ENCODE measurements at regions not wholly inside any gene's neighbourhood (a gene's known extent, or its start where the extent isn't known, plus 50 kb on each side); places are given as distances from the start of the nearest gene placed in this dataset.

DNA sequence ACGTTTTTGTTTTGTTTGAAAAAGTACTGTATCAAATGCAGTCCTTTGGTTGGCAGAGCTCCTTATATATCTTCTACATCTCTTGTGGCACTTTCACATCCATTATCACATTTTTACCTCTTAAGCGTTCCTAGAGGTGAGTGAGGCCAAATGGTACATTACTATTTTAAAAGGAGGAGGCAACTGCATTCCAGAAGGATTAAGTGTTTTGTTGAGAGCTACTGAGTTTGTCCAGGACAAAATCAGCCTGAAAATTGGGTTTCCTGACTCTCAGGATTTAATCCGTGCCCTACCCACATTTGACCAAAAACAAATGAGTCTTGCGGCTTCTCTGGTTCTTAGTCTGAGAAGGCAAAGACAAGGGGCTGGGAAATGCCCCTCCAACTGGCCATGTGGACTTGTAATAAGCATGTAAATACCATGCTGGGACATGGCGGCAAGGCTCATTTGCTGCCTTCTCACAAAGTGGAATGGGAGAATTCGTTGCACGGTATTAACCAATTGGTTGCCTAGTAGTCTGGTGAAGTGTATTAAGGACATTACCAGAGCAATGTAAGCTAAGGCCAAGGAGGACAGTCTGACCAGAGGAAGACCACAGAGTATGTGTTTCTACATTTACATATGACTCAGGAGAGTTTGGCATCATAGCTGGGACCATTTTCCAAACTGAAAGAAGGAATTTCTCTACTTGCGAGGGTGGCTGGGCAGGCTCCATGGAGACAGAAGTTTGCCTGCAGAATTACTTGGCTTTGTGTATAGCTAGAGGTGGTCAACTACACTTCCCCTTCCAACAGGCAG lies 175.8 kb upstream of the PLXNC1 start:
- 86 to 93% (median 90%) methylated on average over 8 of the region's 8 CpGs for WGBS, 4 donors
- no peaks in the 10 kb centered on the region for H3K27me3 ChIP-seq
- H3K4me1 ChIP-seq (replicated peaks in 1 of 2), result no peaks in the 10 kb centered on the region
- H3K36me3 ChIP-seq (replicated peaks in 1 of 2), result no peaks in the 10 kb centered on the region
- H3K27ac ChIP-seq, result no peak overlapping the region
- H3K9me3 ChIP-seq (replicated peaks in 1 of 3), result no peaks in the 10 kb centered on the region
- H3K4me3 ChIP-seq, result no peak overlapping the region
- DNase-seq, result no peak
- TF ChIP-seq POLR2A (IDR thresholded peaks at IDR 0.05), result no peak
- TF ChIP-seq, protein P1, sequence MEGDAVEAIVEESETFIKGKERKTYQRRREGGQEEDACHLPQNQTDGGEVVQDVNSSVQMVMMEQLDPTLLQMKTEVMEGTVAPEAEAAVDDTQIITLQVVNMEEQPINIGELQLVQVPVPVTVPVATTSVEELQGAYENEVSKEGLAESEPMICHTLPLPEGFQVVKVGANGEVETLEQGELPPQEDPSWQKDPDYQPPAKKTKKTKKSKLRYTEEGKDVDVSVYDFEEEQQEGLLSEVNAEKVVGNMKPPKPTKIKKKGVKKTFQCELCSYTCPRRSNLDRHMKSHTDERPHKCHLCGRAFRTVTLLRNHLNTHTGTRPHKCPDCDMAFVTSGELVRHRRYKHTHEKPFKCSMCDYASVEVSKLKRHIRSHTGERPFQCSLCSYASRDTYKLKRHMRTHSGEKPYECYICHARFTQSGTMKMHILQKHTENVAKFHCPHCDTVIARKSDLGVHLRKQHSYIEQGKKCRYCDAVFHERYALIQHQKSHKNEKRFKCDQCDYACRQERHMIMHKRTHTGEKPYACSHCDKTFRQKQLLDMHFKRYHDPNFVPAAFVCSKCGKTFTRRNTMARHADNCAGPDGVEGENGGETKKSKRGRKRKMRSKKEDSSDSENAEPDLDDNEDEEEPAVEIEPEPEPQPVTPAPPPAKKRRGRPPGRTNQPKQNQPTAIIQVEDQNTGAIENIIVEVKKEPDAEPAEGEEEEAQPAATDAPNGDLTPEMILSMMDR (IDR thresholded peaks at IDR 0.05), result no peak
- intact Hi-C loops (cut with DNase I), result no loop called here

DNA sequence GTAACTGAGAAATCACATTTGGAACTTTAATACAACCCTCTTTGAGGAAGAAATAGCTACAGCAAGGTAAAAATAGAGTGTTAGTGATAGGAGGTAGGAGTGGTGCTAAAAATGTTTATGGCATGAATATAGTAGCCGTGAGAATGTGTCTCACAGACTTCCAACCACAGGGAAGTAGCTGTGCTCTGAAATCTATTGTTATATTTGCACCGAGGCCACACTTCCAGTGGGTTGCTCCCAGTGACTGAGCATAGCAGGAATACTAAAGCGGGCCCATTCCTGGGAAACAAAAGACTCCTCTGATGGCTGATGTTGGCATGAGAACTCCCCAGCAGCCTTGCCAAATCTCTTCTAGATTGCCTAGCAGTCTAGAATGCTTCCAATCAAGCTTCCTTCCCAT lies 174.1 kb upstream of the PLXNC1 start:
- 90 to 100% (median 93%) methylated on average over 3 of the region's 3 CpGs for WGBS, 4 donors
- no peak overlapping the region for H3K27ac ChIP-seq
- intact Hi-C loops (cut with DNase I), result no loop called here

DNA sequence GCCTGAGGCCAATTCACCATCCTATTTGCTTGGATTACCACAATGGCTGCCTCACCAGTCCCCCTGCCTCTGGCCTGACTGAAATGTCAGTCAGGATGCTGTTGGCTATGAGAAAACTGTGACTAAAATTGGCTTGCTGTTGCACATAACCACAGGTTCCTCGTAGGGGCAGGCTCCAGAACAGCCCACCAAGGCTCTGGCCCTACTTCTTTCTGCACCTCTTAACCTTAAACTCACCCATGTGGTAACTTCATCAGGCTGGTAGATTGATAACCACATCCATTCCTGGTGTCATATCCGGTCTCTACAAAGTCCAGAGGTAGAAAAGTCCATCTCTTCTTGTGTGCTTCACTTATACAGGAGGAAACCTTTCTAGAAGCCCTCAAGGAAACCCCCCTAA lies 172.4 kb upstream of the PLXNC1 start:
- no peak for DNase-seq
- TF ChIP-seq POLR2A (IDR thresholded peaks at IDR 0.05), result no peak
- TF ChIP-seq, protein P1 (IDR thresholded peaks at IDR 0.05), result no peak
- Histone ChIP-seq H3K36me3 (replicated peaks in 1 of 2) (no peaks in the 10 kb centered on the region), H3K4me1 (replicated peaks in 1 of 2) (peaks cover 0 to 7% of the 10 kb centered on the region in 2 donors), H3K4me3 (no peak overlapping the region), H3K27me3 (no peaks in the 10 kb centered on the region), H3K27ac (no peak overlapping the region), H3K9me3 (replicated peaks in 1 of 3) (no peaks in the 10 kb centered on the region)
- intact Hi-C loops (cut with DNase I), result no loop called here
- WGBS, 4 donors, result 69 to 93% (median 84%) methylated on average over 2 of the region's 2 CpGs

More for the DNA sequence above, 174.1 kb upstream of the PLXNC1 start:
- H3K4me1 ChIP-seq (replicated peaks in 1 of 2), result peaks cover 0 to 7% of the 10 kb centered on the region in 2 donors
- H3K9me3 ChIP-seq (replicated peaks in 1 of 3), result no peaks in the 10 kb centered on the region
- no peak overlapping the region for H3K4me3 ChIP-seq
- TF ChIP-seq POLR2A (IDR thresholded peaks at IDR 0.05), result no peak
- no peak for DNase-seq
- H3K36me3 ChIP-seq (replicated peaks in 1 of 2), result no peaks in the 10 kb centered on the region
- no peaks in the 10 kb centered on the region for H3K27me3 ChIP-seq

DNA sequence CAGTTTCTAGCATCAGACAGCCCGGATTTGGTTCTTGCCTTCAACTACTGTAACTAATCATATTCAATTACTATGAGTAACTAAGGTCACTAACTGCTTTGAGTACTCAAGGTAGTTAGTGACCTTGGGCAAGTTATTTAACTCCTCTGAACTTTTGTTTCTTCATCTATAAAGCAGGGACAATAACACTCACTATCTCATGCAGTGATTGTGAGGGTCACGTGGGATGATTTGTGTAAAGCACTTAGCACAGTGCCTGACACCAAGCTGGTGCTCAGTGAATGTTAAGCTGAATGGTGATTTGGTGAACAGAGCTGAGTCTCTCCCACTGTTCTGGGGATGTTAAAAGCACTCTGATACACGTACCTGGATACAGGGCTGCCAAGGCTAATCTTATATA lies 171.3 kb upstream of the PLXNC1 start:
- Histone ChIP-seq H3K36me3 (replicated peaks in 1 of 2) (no peaks in the 10 kb centered on the region), H3K27ac (no peak overlapping the region), H3K27me3 (no peaks in the 10 kb centered on the region), H3K4me1 (replicated peaks in 1 of 2) (peaks cover 0 to 7% of the 10 kb centered on the region in 2 donors), H3K4me3 (no peak overlapping the region), H3K9me3 (replicated peaks in 1 of 3) (no peaks in the 10 kb centered on the region)
- intact Hi-C loops (cut with DNase I), result no loop called here
- 78 to 92% (median 83%) methylated on average over 3 of the region's 3 CpGs for WGBS, 4 donors
- TF ChIP-seq, protein P1 (IDR thresholded peaks at IDR 0.05), result no peak
- TF ChIP-seq POLR2A (IDR thresholded peaks at IDR 0.05), result no peak
- DNase-seq, result no peak

DNA sequence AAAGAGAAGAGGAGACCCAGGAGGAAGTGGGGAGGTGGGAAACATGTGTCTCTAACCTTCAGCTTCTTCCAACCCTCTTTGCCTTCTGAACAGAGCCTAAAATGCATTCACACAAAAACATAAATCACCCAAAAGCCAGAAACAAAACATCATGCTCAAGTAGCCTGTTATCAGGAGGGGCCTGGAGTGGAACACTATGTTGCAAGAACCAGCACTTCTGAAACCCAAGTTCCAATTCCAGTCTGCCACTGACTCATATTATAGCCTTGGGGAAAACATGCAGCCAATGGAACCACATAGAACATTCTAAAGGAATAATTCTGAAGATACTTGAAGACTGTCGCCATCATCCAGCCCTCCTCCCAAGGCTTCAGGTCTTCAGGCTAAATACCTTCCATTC lies 169.8 kb upstream of the PLXNC1 start:
- H3K27ac ChIP-seq, result peak overlapping the region in 2 of 5 donors; percentile 48 to 56
- no peaks in the 10 kb centered on the region for H3K9me3 ChIP-seq (replicated peaks in 1 of 3)
- intact Hi-C loops (cut with DNase I), result no loop called here
- no peak for TF ChIP-seq POLR2A (IDR thresholded peaks at IDR 0.05)
- TF ChIP-seq, protein P1 (IDR thresholded peaks at IDR 0.05), result no peak
- H3K4me3 ChIP-seq, result no peak overlapping the region
- DNase-seq, result peak; percentile 30 to 82 (median 70)
- H3K27me3 ChIP-seq, result no peaks in the 10 kb centered on the region
- H3K4me1 ChIP-seq (replicated peaks in 1 of 2), result peaks cover 0 to 7% of the 10 kb centered on the region in 2 donors
- no peaks in the 10 kb centered on the region for H3K36me3 ChIP-seq (replicated peaks in 1 of 2)
- 53 to 78% (median 69%) methylated on average over 1 of the region's 1 CpG for WGBS, 4 donors
